HUES64 (cell line): ENCODE measurements at regions not wholly inside any gene's neighbourhood (a gene's known extent, or its start where the extent isn't known, plus 50 kb on each side); places are given as distances from the start of the nearest gene placed in this dataset.

Source experiments
- H3K27ac ChIP-seq: 2 replicates; pipeline ENCODE4 v1.7.0; 2013; ENCODE audit warnings: low read depth, low read length, inconsistent platforms
- H3K27me3 ChIP-seq: 2 replicates; pipeline ENCODE4 v1.6.1; 2013; ENCODE audit warnings: mild to moderate bottlenecking, low read length; ENCODE audit not compliant: insufficient read depth
- H3K36me3 ChIP-seq: 2 replicates; pipeline ENCODE4 v1.6.1; 2013; ENCODE audit warnings: mild to moderate bottlenecking, low read length; ENCODE audit not compliant: insufficient read depth
- H3K4me1 ChIP-seq: 2 replicates; pipeline ENCODE4 v1.6.1; 2013; ENCODE audit warnings: mild to moderate bottlenecking, low read length, moderate library complexity; ENCODE audit not compliant: insufficient read depth
- H3K4me3 ChIP-seq: 2 replicates; pipeline ENCODE4 v1.5.1; 2013; ENCODE audit warnings: mild to moderate bottlenecking, low read length, moderate library complexity
- H3K9ac ChIP-seq: 2 replicates; pipeline ENCODE4 v1.6.1; 2013; ENCODE audit warnings: mild to moderate bottlenecking, low read depth, low read length
- H3K9me3 ChIP-seq: 2 replicates; pipeline ENCODE4 v1.6.1; 2013; ENCODE audit warnings: low read depth, low read length; ENCODE audit not compliant: insufficient read depth
- WGBS: fragments of 150-250, 120-280 bp; methylation state at CpG from one replicate; pipeline ENCODE4 v1.1.7; 2013; ENCODE audit warnings: missing lambda C conversion rate; 5-methylcytosine and 5-hydroxymethylcytosine counted together

DNA sequence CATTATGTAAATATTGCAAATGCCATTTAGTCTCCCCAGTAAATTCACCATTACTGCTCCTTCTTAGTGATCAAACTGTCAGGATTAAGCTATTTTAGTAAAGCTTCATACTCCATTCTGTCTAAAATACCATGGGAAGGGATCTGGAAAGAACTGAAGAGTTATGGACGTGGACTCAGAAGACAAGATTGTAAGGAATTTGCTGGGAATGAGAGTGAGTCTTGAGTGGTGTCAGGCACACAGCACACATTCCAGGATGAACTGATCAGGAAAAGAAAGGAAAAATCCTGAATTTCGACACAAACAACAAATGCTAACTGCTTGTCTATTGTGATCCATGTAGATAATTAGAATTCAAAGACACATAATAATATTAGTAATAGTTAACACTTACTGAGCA lies 311.0 kb downstream of the CENPC start:
- H3K4me1 ChIP-seq, result no peaks in the 10 kb centered on the region
- H3K27ac ChIP-seq, result no peak overlapping the region
- H3K9ac ChIP-seq, result no peak overlapping the region
- no peaks in the 10 kb centered on the region for H3K36me3 ChIP-seq
- 88% methylated on average over 1 of the region's 2 CpGs for WGBS
- H3K4me3 ChIP-seq, result no peak overlapping the region
- no peaks in the 10 kb centered on the region for H3K27me3 ChIP-seq
- H3K9me3 ChIP-seq, result no peaks in the 10 kb centered on the region

GRCh38 chr4:67229148-67229547 lies 316.2 kb downstream of the CENPC start:
- Histone ChIP-seq H3K27me3 (no peaks in the 10 kb centered on the region), H3K9ac (no peak overlapping the region), H3K4me1 (no peaks in the 10 kb centered on the region), H3K4me3 (no peak overlapping the region), H3K36me3 (no peaks in the 10 kb centered on the region), H3K27ac (no peak overlapping the region), H3K9me3 (no peaks in the 10 kb centered on the region)
- 95% methylated on average over 5 of the region's 5 CpGs for WGBS

DNA sequence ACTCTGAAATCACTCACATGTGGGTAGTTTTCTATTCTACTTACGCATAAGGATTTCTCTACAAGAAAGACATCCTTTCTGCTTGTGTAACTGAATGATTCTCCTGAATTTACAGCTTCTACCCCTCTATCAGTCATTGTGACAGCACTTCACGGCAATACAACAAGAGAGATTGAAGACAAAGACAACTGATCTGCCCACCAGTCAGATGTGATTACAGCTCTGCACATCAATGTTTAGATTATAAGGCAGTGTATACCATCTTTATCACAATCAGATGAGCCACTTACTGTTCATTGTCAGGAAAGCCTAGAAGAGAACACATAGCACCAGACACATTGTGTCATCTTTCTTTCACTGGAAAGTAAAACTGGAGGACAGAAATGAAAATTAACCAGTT lies 324.4 kb downstream of the CENPC start:
- Histone ChIP-seq H3K4me3 (no peak overlapping the region), H3K9me3 (no peaks in the 10 kb centered on the region), H3K27me3 (no peaks in the 10 kb centered on the region), H3K36me3 (no peaks in the 10 kb centered on the region), H3K4me1 (no peaks in the 10 kb centered on the region), H3K9ac (no peak overlapping the region), H3K27ac (no peak overlapping the region)
- 96% methylated on average over 2 of the region's 2 CpGs for WGBS

DNA sequence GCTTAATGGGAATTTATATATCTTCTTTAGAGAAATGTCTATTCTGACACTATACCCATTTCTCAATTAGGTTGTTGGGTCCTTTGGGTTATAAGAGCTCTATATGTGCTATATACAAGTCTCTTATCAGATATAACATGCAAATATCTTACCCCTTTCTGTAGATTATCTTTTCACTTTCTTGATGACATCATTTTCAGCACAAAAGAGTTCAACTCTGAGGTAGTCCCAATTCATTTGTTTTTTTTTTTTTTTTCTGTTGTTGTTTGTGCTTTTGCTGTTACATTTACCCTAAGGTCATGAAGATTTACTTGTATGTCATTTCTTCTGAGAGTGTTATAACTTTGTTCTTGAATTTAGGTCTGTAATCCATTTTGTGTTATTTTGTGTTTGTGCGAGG lies 326.4 kb downstream of the CENPC start:
- H3K9ac ChIP-seq, result no peak overlapping the region
- H3K4me3 ChIP-seq, result no peak overlapping the region
- H3K27me3 ChIP-seq, result no peaks in the 10 kb centered on the region
- H3K36me3 ChIP-seq, result no peaks in the 10 kb centered on the region
- H3K9me3 ChIP-seq, result no peaks in the 10 kb centered on the region
- H3K27ac ChIP-seq, result no peak overlapping the region
- H3K4me1 ChIP-seq, result no peaks in the 10 kb centered on the region
- no CpG with 5 or more reads among the region's 1 CpG for whole genome bisulfite sequencing

DNA sequence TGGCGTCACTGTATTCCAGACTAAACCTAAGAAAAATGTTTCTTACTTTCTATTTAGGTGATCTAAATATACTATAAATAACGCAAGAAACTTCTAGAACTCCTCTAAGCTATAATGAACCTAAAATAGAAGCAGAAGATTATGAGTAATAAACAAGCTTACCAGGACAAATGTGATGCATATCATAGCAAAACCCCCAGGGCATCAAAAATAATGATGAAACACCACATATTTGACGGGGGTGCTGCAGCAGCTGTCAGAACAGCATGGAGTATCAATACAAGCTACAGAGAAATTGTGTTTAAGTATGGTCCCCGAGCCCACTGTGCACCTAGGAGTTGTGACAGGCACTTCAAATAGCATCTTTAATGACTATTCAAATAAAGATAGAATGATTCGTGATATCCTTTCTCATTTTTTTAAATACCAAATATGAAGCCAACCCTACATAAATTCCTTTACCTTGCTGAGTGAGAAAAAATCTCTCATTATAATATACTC lies 337.3 kb downstream of the CENPC start:
- Histone ChIP-seq H3K9ac (no peak overlapping the region), H3K4me1 (no peaks in the 10 kb centered on the region), H3K27ac (no peak overlapping the region), H3K4me3 (no peak overlapping the region), H3K27me3 (no peaks in the 10 kb centered on the region), H3K9me3 (no peaks in the 10 kb centered on the region), H3K36me3 (no peaks in the 10 kb centered on the region)
- WGBS, result 92% methylated on average over 3 of the region's 5 CpGs

GRCh38 chr4:67204441-67204840 lies 340.9 kb downstream of the CENPC start:
- Histone ChIP-seq H3K9me3 (no peaks in the 10 kb centered on the region), H3K4me3 (no peak overlapping the region), H3K27ac (no peak overlapping the region), H3K4me1 (no peaks in the 10 kb centered on the region), H3K36me3 (no peaks in the 10 kb centered on the region), H3K27me3 (no peaks in the 10 kb centered on the region), H3K9ac (no peak overlapping the region)

GRCh38 chr4:67201334-67201733 lies 344.0 kb downstream of the CENPC start:
- no peak overlapping the region for H3K4me3 ChIP-seq
- no peaks in the 10 kb centered on the region for H3K4me1 ChIP-seq
- WGBS, result 97% methylated on average over 3 of the region's 3 CpGs

DNA sequence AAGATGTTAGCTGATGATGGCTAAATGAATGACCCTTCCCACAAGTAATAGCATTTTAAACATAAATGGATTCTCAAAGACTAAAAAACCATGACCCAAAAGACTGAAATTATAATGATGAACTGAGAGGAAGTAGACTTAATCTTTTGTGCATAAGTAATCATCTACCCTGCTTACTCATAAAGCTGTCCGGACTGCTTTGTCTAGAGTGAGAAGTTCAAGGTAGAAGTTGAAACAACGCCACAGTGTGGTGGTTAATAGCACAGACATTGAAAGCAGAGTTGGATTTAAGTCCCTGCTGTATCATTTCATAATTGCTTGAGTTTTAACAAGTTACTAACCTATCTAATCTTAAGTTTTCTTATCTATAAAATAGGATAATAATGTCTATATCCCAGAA lies 346.6 kb downstream of the CENPC start:
- Histone ChIP-seq H3K36me3 (no peaks in the 10 kb centered on the region), H3K4me3 (no peak overlapping the region), H3K9me3 (no peaks in the 10 kb centered on the region), H3K27ac (no peak overlapping the region), H3K4me1 (no peaks in the 10 kb centered on the region), H3K27me3 (no peaks in the 10 kb centered on the region), H3K9ac (no peak overlapping the region)
- WGBS, result 38% methylated on average over 2 of the region's 2 CpGs

More at GRCh38 chr4:67201334-67201733, 344.0 kb downstream of the CENPC start:
- no peaks in the 10 kb centered on the region for H3K27me3 ChIP-seq
- no peaks in the 10 kb centered on the region for H3K36me3 ChIP-seq
- no peak overlapping the region for H3K27ac ChIP-seq
- no peaks in the 10 kb centered on the region for H3K9me3 ChIP-seq
- H3K9ac ChIP-seq, result no peak overlapping the region

- peaks cover 17% of the 10 kb centered on the region for H3K4me1 ChIP-seq
- H3K9me3 ChIP-seq, result no peaks in the 10 kb centered on the region
- no peak overlapping the region for H3K27ac ChIP-seq
- 65% methylated on average over 3 of the region's 3 CpGs for WGBS
- no peaks in the 10 kb centered on the region for H3K27me3 ChIP-seq
- no peak overlapping the region for H3K9ac ChIP-seq
- H3K36me3 ChIP-seq, result no peaks in the 10 kb centered on the region
- H3K4me3 ChIP-seq, result no peak overlapping the region
These were observed 377.5 kb downstream of the CENPC start for GRCh38 chr4:67167849-67168248.

DNA sequence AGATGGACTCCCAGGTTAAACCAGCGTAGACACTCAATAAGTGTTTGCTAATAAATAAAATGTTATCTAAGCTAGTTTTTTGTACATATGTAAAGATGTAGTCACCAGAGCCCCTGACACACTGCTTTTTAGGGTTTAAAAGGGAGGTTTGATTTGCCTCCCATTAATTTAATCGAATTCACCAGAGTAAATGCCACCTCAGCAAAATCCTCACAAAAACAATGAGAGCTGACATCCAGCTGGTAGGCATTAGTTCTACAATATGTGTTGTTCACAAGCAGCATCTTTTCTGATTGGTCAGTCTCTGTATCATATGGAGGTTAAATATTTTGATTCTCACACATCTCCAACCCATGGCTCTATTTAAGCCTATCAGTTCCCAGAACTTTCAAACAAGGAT lies 382.6 kb downstream of the CENPC start:
- H3K4me3 ChIP-seq, result no peak overlapping the region
- no peaks in the 10 kb centered on the region for H3K27me3 ChIP-seq
- WGBS, result no CpG with 5 or more reads among the region's 2 CpGs
- no peaks in the 10 kb centered on the region for H3K36me3 ChIP-seq
- H3K9me3 ChIP-seq, result no peaks in the 10 kb centered on the region
- peaks cover 19% of the 10 kb centered on the region for H3K4me1 ChIP-seq
- H3K27ac ChIP-seq, result no peak overlapping the region
- H3K9ac ChIP-seq, result no peak overlapping the region

DNA sequence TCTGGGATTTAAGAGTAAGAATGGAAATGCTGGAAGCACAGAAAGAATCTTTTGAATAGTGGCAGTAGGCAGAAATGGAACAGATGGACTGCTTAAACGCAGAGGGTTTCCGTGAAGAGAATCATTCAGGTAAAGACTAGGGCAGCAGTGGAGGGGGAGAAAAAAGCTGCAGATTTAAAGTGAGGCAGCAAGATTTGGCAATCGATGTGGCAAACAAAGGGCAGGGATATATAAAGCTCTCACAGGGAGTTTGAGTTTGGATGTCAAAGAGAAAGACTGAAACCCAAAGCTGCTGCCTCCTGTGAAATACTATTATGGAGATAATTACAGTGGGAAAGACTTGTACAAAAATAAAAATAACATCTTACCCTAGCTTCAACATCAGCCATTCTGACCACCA lies 384.0 kb downstream of the CENPC start:
- Histone ChIP-seq H3K27me3 (no peaks in the 10 kb centered on the region), H3K27ac (no peak overlapping the region), H3K4me1 (peaks cover 15% of the 10 kb centered on the region), H3K4me3 (no peak overlapping the region), H3K9me3 (no peaks in the 10 kb centered on the region), H3K36me3 (no peaks in the 10 kb centered on the region), H3K9ac (no peak overlapping the region)
- 73% methylated on average over 3 of the region's 3 CpGs for WGBS

DNA sequence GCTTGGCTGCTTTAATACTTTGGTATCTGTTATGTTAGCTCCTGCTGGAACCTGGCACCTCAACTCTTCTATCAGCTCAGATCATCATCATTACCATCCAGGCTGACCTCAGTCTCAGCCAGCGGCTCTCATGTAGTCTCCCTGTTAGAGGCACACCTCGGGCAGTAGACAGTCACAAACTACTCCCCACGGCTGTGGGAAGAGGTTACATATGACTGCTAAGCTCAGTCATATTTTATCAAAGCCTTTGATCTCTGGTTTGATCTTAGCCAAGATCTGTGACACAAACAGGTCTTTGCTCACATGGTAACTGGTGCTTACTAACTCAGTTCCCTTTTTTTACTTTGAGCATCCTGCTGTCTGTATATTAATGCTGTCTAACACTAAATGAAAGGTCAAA lies 384.9 kb downstream of the CENPC start:
- H3K9me3 ChIP-seq, result no peaks in the 10 kb centered on the region
- no peak overlapping the region for H3K27ac ChIP-seq
- no peak overlapping the region for H3K4me3 ChIP-seq
- H3K27me3 ChIP-seq, result no peaks in the 10 kb centered on the region
- peaks cover 15% of the 10 kb centered on the region for H3K4me1 ChIP-seq
- no peak overlapping the region for H3K9ac ChIP-seq
- 85% methylated on average over 3 of the region's 3 CpGs for WGBS
- no peaks in the 10 kb centered on the region for H3K36me3 ChIP-seq
